ENCODE measurements at regions not wholly inside any gene's neighbourhood (a gene's known extent, or its start where the extent isn't known, plus 50 kb on each side); places are given as distances from the start of the nearest gene placed in this dataset.

DNA sequence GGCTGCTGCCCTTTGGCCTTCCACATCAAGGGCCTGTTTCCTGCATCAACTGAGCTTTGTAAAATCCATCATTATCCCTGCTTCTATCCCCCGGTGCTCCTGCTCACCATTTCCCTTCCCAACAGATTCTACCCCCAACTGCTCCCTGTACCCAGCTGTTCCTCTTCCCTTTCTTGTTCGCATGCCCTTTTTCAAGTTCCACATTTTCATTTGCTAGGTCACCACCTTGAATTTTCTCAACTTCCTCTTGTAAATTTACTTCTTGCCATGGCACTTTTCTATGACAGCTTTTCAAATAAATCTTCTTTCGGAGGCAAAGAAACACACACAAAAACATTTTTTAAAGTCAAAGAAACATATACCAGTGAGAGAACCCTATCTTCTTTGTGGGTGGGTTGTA is 330.5 kb upstream of the ADGRL2 start:
- DNase-seq, result no peak

- DNase-seq, result no peak
Observed at GRCh38 chr1:81467383-81467782, 333.4 kb upstream of the ADGRL2 start.

DNA sequence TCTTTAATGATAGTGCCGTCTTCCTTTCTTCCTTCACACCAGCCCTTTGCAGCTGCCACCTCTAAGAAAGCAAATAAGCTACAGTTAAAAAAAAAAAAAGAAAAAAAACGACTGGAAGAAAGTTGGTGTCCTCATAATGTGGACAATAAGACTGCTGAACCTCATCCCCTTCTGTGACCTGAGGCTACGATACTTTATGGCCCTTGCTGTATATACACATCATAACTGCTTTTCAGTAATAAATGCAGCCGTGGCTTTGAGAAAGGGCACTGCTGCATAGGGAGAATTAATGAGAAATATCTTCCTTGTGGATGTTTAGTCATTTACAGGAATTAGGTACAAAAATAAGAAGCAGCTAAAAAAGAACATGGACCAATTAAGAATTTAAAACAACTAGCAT is 333.8 kb upstream of the ADGRL2 start:
- DNase-seq, result no peak

DNA sequence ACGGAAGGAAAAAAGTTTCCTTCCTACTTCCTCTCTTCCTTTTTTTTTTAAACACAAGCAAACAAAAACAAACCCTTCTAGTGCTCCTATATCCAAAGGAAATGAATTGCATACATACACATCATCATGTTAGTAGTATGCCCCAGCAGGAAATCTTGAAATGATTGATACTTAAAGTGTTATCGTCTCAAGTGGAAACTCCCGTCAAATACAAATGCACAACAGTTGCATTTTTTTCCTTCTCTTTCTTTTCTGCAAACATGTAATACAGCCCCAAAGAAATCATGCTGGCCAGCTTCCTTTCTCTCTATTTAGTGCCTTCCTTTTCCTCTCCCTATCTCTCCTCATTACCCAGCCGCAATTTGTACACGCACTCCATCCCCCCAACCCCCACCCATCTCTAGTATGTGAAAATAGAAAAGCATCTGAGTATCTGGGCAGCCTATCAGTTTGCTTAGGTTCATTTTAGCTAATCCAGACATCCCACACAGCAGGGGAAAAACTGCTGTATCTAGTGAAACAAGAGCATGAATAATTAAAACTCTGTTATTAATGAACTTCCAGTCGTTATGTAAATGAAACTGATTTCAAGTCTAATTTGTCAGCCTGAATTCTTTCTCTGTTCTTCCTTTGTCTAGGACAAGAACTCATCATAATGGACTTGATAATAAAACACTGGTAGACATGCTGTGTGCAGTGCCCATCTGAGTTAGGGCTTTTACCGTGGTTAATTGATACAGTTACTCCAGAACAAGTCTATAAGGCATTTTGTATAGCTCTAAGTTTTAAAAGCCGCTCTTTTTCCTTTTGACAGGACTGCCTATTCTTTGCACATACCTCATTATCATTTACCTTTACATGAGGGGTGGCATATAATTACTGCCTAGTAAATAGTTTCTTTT is 336.5 kb upstream of the ADGRL2 start:
- DNase-seq, result no peak

DNA sequence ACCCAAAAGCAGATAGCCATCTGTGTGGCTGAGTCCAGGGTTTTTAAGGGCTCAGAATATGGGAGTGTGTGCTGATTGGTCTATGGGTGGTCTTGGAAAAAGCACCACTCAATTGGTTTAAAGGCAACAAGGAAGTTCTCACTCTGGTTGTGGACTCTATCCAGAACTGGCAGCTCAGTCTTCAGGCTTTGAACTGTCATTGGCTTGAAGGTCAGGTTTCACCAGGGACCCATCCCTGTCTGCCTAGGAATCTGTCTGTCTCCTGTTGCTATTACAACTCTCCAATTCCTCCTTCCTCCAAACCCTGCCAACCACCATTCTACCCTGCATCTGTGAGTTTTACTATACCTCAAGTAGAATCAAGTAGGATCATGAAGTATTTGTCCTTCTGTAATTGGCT is 341.7 kb upstream of the ADGRL2 start:
- DNase-seq, result no peak

DNA sequence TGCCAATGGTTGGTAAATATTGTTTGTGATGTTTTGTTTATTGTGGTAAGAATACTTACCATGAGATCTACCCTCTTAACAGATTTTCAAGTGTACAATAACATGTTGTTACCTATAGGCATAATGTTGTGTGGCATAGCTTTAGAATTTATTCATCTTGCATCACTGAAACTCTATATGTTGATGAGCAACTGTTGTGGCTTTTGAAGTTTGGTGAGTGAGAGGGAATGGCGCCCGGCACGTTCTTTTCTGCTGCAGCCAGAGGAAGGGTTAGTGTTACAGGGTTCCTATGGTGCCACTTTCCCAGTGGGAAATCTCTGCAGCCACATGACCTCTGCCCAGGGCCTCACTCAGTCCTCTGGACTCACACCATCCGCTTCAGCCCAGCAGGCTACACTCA is 342.5 kb upstream of the ADGRL2 start:
- DNase-seq, result no peak

GRCh38 chr1:81455481-81455880 is 345.3 kb upstream of the ADGRL2 start:
- no peak for DNase-seq

- DNase-seq, result no peak
Observed at GRCh38 chr1:81453971-81454370, 346.8 kb upstream of the ADGRL2 start.

- DNase-seq, result peak in 1 of 2 experiments; percentile 5
Observed at GRCh38 chr1:81453367-81453703, 347.4 kb upstream of the ADGRL2 start.

DNA sequence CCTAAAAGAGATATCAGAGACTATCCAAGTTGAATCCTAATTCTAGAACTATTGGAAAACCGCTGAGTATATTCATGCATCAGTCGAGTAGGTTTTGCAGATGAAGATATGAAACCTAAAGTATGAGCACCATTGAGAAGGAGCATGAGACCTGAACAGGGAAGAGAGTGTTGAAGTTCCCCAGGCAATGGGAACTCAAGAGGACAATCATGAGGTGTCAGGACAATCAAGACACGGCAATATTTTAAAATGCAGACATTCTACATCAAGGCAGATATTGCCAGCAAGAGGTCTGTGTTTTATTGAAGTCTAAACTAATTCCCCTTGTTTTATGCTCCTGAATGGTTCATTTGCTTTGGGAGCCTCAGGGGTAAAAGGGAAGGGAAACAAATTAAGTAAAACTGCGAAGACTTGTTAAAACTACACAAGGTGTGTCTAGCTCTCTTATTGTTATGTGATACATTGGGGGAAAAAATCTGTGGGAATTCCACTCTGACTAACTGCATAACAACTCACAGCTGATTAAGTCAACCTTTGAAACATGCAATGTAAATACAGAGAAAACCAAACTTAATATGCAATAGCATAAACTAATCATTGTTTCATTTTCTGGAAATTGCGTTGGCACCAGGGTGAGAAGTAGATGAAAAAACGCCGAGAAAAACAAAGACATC is 347.9 kb upstream of the ADGRL2 start:
- no peak for DNase-seq

- no peak for DNase-seq
Observed at GRCh38 chr1:81449786-81450185, 350.9 kb upstream of the ADGRL2 start.

DNA sequence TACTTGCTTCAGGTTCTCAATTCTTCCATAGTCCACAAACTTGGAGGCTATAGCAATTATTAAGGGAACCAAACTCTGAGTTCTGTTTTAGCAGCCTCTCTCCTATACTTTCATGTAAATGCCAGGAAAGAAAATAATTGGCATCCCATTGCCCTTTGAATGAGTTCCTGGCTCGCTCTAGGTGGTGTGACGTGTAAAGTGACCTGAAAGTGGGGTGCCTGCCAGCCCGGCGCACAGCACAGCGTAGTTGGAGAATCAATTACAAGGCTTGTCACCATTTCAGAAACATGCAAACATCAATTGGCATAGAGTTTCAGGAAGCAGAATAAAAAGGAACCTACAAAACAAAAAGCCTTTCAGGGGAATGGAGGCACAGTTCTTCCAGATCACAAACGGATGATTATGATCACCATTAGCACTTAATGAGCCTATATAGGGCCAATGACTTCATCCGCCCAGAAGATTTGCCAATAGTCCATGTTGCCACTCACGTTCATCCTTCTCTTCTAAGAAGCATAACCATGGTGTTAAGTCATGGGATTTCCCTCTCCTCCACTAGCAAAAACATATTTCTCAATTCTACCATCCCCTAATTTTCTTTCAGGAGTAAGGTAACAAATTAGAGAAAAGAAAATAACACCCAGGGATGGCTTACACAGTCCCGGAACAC is 354.6 kb upstream of the ADGRL2 start:
- DNase-seq, result no peak

- DNase-seq, result no peak
Observed at GRCh38 chr1:81443288-81443687, 357.4 kb upstream of the ADGRL2 start.

DNA sequence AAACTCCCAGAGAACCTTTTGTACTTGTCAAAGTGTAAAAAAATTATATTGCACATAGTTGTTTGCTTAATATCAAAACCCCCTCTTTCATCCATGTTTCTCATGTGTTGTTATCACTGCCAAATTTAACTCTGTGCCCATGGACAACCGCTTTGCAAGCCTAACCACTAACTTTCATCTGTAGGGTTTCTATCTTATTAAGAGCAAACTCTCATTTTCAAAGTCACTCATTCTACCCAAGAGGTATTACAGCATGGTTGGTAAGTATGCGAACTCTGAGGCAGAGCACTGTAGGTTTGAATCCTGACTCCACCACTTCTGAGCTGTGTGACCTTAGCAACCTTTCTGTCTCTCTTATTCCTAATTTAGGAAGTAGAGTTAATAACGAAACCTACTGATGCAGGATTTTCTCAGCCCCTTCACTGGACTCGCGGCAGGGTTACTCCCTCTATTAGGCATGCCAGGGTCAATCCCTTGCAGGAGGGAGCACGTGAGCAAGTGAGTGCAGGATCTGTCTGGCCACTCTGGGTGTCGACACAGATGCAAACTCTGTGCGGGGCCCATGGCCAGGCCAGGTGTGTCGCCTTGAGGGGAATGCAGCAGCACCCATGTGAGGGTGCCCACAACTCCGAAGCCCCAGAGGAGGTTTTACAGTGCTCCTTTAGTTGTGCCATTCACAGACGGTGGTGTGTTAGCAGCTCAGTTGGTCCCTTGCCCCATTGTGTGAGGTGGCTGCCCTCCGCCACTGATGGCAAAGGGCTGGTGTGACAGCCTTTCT is 361.5 kb upstream of the ADGRL2 start:
- DNase-seq, result no peak

DNA sequence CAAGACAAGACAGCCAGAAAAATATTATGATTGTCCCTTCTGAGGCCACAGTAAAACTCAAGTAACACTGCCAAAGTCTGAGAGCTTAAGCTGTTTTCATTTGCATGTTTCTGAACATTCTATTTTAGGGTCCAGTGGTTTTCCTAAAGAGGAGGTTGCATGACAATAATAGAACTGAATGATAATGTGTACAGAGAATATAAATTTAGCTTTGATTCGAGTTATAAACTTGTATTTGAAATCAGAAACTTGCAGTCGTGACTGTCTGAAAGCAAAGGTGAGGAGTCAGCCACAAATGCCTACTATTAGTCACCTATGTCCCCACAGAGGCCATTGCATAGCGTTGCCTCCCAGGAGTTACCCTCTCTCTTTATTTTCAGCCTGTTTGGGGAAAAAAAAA is 363.1 kb upstream of the ADGRL2 start:
- no peak for DNase-seq

DNA sequence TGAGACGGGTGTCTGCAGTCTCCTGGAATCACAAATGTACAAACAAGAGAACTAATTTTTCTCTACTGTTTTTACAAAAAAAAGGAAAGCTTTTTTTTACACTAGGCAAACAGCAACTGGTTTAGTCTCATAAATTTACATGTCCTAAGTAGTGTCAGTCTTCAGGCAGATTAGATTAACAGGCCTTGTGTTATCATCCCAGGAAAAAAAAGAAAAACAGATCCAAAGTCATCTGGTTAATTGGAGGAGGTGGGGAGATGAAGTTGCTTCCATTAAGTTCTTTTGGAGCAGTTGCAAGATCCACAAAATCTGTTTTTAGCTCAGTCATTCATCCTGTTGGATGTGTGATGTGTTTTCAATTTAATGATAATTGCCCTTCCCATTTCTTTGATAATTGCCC is 363.5 kb upstream of the ADGRL2 start:
- DNase-seq, result no peak

DNA sequence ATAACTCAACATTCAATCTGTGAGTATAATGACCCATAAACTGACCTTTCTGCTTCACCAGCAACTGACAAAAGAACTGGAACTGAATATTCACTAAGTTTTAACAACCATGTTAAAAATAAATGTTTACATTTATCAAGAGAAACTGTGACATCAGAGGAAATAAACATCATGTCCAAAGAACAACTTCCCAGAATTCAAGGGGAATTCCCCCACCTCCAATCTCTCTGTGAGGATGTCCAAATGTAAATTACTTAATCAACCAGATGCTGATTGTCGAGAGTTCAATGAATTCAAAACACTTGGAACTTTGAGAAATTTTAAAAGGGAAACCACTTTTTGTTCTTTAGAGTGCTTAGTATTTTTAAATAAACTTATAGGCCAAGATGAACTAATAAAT is 365.6 kb upstream of the ADGRL2 start:
- no peak for DNase-seq

- DNase-seq, result no peak
Observed at GRCh38 chr1:81433676-81434075, 367.1 kb upstream of the ADGRL2 start.

- DNase-seq, result no peak
Observed at GRCh38 chr1:81432654-81433109, 368.1 kb upstream of the ADGRL2 start.

GRCh38 chr1:81432059-81432458 is 368.7 kb upstream of the ADGRL2 start:
- no peak for DNase-seq

- no peak for DNase-seq
Observed at GRCh38 chr1:81431624-81432000, 369.1 kb upstream of the ADGRL2 start.

DNA sequence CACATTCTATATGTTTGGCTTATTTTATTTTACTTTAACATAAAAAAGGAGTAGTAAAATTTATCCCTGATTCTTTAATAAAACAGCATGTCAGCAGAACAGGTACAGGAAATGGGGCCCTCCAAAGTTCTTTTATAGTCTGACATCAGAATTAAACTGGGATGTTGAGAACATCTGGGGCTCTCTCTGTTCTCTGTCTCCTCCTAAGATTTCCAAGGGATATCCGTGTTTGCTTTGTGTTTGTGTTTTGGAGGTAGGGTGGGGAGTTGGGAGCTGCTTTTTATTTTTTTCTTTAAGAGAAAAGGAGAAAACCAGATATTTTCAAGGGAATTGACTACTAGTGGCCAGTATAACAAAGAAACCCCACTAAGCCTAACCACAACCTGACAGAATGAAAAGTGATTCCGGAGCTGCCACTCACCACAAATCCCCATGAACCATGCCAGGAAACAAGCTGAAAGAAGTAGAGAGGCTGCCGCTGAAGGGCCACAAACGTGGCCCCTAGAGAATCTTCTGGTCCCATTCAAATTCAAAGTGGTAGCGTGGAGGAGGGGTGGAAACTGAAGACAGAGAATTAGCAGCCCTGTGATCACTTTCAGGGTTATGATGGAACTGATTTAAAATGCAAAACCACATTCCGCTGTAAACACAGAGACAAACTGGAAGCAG is 369.6 kb upstream of the ADGRL2 start:
- no peak for DNase-seq

All from NCI-H524 (cell line).